H9 (cell line): ENCODE measurements at regions not wholly inside any gene's neighbourhood (a gene's known extent, or its start where the extent isn't known, plus 50 kb on each side); places are given as distances from the start of the nearest gene placed in this dataset.

ENCODE experiments used
- DNase-seq: peaks from one replicate; pipeline ENCODE4 v3.0.0-alpha.2; 2017
- H2AFZ ChIP-seq: one replicate; pipeline ENCODE4 v1.6.1; 2013; ENCODE audit warnings: mild to moderate bottlenecking, low read length, control low read depth, moderate library complexity
- H2AK5ac ChIP-seq: 2 replicates; pipeline ENCODE4 v1.6.1; 2013; ENCODE audit warnings: low read length, control low read depth, mixed read lengths; ENCODE audit not compliant: insufficient read length
- H2BK120ac ChIP-seq: one replicate; pipeline ENCODE4 v1.6.1; 2013; ENCODE audit warnings: low read depth, mild to moderate bottlenecking, low read length, control low read depth, inconsistent platforms; ENCODE audit not compliant: poor library complexity, severe bottlenecking
- H2BK12ac ChIP-seq: 2 replicates; pipeline ENCODE4 v1.6.1; 2013; ENCODE audit warnings: low read length, control low read depth, mixed read lengths, low read depth; ENCODE audit not compliant: insufficient read length
- H2BK15ac ChIP-seq: 2 replicates; pipeline ENCODE4 v1.6.1; 2013; ENCODE audit warnings: low read depth, low read length, control low read depth
- H2BK20ac ChIP-seq: one replicate; pipeline ENCODE4 v1.6.1; 2013; ENCODE audit warnings: low read depth, mild to moderate bottlenecking, low read length, control low read depth, inconsistent platforms; ENCODE audit not compliant: poor library complexity, severe bottlenecking
- H2BK5ac ChIP-seq: 2 replicates; pipeline ENCODE4 v1.6.1; 2013; ENCODE audit warnings: low read length, control low read depth, mixed read lengths; ENCODE audit not compliant: insufficient read length
- H3K14ac ChIP-seq: 2 replicates; pipeline ENCODE4 v1.6.1; 2013; ENCODE audit warnings: low read length, control low read depth; ENCODE audit not compliant: insufficient read depth
- H3K18ac ChIP-seq: 2 replicates; pipeline ENCODE4 v1.6.1; 2013; ENCODE audit warnings: low read depth, mild to moderate bottlenecking, mixed read lengths, low read length, control low read depth; ENCODE audit not compliant: insufficient read length
- H3K23ac ChIP-seq: 2 replicates; pipeline ENCODE4 v1.6.1; 2013; ENCODE audit warnings: low read length, control low read depth, mixed read lengths, low read depth; ENCODE audit not compliant: insufficient read length
- H3K23me2 ChIP-seq: 2 replicates; pipeline ENCODE4 v1.6.1; 2013; ENCODE audit warnings: low read depth, mild to moderate bottlenecking, mixed read lengths, low read length, control low read depth; ENCODE audit not compliant: insufficient read length, poor library complexity, severe bottlenecking
- H3K27ac ChIP-seq: 2 replicates; pipeline ENCODE4 v1.5.1; 2013; ENCODE audit warnings: low read length, control low read depth, mixed read lengths, low read depth; ENCODE audit not compliant: insufficient read length
- H3K27me3 ChIP-seq: 2 replicates; pipeline ENCODE4 v1.6.1; 2013; ENCODE audit warnings: low read length, control low read depth, inconsistent platforms; ENCODE audit not compliant: insufficient read depth
- H3K4ac ChIP-seq: 2 replicates; pipeline ENCODE4 v1.6.1; 2013; ENCODE audit warnings: low read depth, mild to moderate bottlenecking, control low read depth, inconsistent platforms, low read length, moderate library complexity
- H3K4me1 ChIP-seq: 2 replicates; pipeline ENCODE4 v1.6.1; 2013; ENCODE audit warnings: low read length, control low read depth, inconsistent platforms; ENCODE audit not compliant: insufficient read depth
- H3K4me2 ChIP-seq: 2 replicates; pipeline ENCODE4 v1.6.1; 2013; ENCODE audit warnings: low read length, control low read depth, mixed read lengths; ENCODE audit not compliant: insufficient read length, insufficient read depth
- H3K56ac ChIP-seq: 2 replicates; pipeline ENCODE4 v1.6.1; 2013; ENCODE audit warnings: low read depth, mild to moderate bottlenecking, mixed read lengths, low read length, control low read depth; ENCODE audit not compliant: insufficient read length
- H3K79me1 ChIP-seq: 2 replicates; pipeline ENCODE4 v1.6.1; 2013; ENCODE audit warnings: low read depth, mild to moderate bottlenecking, moderate library complexity, low read length, control low read depth, inconsistent platforms; ENCODE audit not compliant: insufficient read depth, poor library complexity, severe bottlenecking
- H3K79me2 ChIP-seq: 2 replicates; pipeline ENCODE4 v1.6.1; 2013; ENCODE audit warnings: low read length, control low read depth, inconsistent platforms; ENCODE audit not compliant: insufficient read depth
- H3K9ac ChIP-seq: 2 replicates; pipeline ENCODE4 v1.6.1; 2013; ENCODE audit warnings: low read length, control low read depth, mixed read lengths; ENCODE audit not compliant: insufficient read length; ENCODE audit errors: extremely low read depth
- H3K9me3 ChIP-seq: one replicate; pipeline ENCODE4 v1.6.1; 2013; ENCODE audit warnings: low read depth, low read length, inconsistent platforms; ENCODE audit not compliant: control insufficient read depth
- H3T11ph ChIP-seq: one replicate; pipeline ENCODE4 v1.6.1; 2013; ENCODE audit warnings: mild to moderate bottlenecking, low read length, control low read depth, inconsistent platforms
- H4K20me1 ChIP-seq: one replicate; pipeline ENCODE4 v1.6.1; 2013; ENCODE audit not compliant: control insufficient read depth, insufficient read length, insufficient read depth
- H4K5ac ChIP-seq: 2 replicates; pipeline ENCODE4 v1.6.1; 2013; ENCODE audit warnings: low read depth, mild to moderate bottlenecking, mixed read lengths, low read length, control low read depth; ENCODE audit not compliant: insufficient read length
- H4K8ac ChIP-seq: replicated peaks from 2 replicates; pipeline ENCODE4 v1.6.1; 2013; ENCODE audit warnings: low read length, control low read depth, mixed read lengths, low read depth; ENCODE audit not compliant: insufficient read length
- H4K91ac ChIP-seq: 2 replicates; pipeline ENCODE4 v1.6.1; 2013; ENCODE audit warnings: low read depth, mild to moderate bottlenecking, moderate library complexity, mixed read lengths, low read length, control low read depth; ENCODE audit not compliant: insufficient read length
- H3K27ac Mint-ChIP-seq, 3 experiments: 2 replicates in 2 of 3; 3 replicates in 1 of 3; pipeline ENCODE4 v1.8.0; 2020 to 2021; ENCODE audit warnings: mixed read lengths in 3 of 3, mild to moderate bottlenecking in 1 of 3, moderate library complexity in 1 of 3
- H3K27me3 Mint-ChIP-seq: 2 replicates; pipeline ENCODE4 v1.8.0; 2021; ENCODE audit warnings: low read depth, mild to moderate bottlenecking, moderate library complexity, mixed read lengths
- H3K36me3 Mint-ChIP-seq, 3 experiments: 2 replicates in 2 of 3; 3 replicates in 1 of 3; pipeline ENCODE4 v1.8.0; 2020 to 2021; ENCODE audit warnings: low read depth in 3 of 3, mixed read lengths in 3 of 3; ENCODE audit not compliant: insufficient read depth in 1 of 3
- H3K4me1 Mint-ChIP-seq, 2 experiments: 2 replicates each; pipeline ENCODE4 v1.8.0; 2020; ENCODE audit warnings: mixed read lengths in 2 of 2
- H3K4me3 Mint-ChIP-seq, 2 experiments: 2 replicates in 1 of 2; 3 replicates in 1 of 2; pipeline ENCODE4 v1.8.0; 2020 to 2021; ENCODE audit warnings: mild to moderate bottlenecking in 2 of 2, mixed read lengths in 2 of 2, moderate library complexity in 1 of 2
- H3K9me3 Mint-ChIP-seq, 2 experiments: 2 replicates in 1 of 2; 3 replicates in 1 of 2; pipeline ENCODE4 v1.8.0; 2020; ENCODE audit warnings: mild to moderate bottlenecking in 2 of 2, mixed read lengths in 2 of 2, moderate library complexity in 1 of 2
- WGBS: extraction: QIAGEN DNeasy Blood & Tissue Kit; methylation state at CpG from one replicate; pipeline ENCODE4 v1.1.7; 2013; ENCODE audit warnings: missing lambda C conversion rate, low lambda C conversion rate, mixed read lengths; ENCODE audit not compliant: insufficient read length; ENCODE audit errors: extremely low coverage; 5-methylcytosine and 5-hydroxymethylcytosine counted together
- TF ChIP-seq, protein P1 (sequence below): fragments of 200-600 bp; sonication (generic); conservative IDR thresholded peaks from 3 replicates; pipeline ENCODE4 v1.8.0; 2021; ENCODE audit warnings: antibody characterized with exemption, mild to moderate bottlenecking

GRCh38 chr13:57044910-57045309 lies 95.8 kb upstream of the PRR20A start:
- Histone ChIP-seq H3K9me3 (no peaks in the 10 kb centered on the region), H3K23ac (no peak overlapping the region), H3K9ac (no peak overlapping the region), H3K27me3 (no peaks in the 10 kb centered on the region), H4K8ac (no peak overlapping the region), H2BK20ac (no peak overlapping the region), H2AFZ (no peak overlapping the region), H3K4me2 (no peak overlapping the region), H4K20me1 (no peaks in the 10 kb centered on the region), H2BK120ac (no peak overlapping the region), H4K5ac (no peak overlapping the region), H3K23me2 (no peaks in the 10 kb centered on the region), H3K14ac (no peak overlapping the region), H3T11ph (no peak overlapping the region), H4K91ac (no peak overlapping the region), H2BK12ac (no peak overlapping the region), H3K4me1 (no peaks in the 10 kb centered on the region), H3K27ac (no peak overlapping the region), H3K18ac (no peak overlapping the region), H2BK15ac (no peak overlapping the region), H2AK5ac (no peak overlapping the region), H3K56ac (no peak overlapping the region), H3K79me2 (no peaks in the 10 kb centered on the region), H3K4ac (no peak overlapping the region), H2BK5ac (no peak overlapping the region), H3K79me1 (no peaks in the 10 kb centered on the region)
- Mint-ChIP-seq H3K27ac (no peak overlapping the region), H3K4me1 (no peaks in the 10 kb centered on the region), H3K9me3 (peaks cover 3 to 6% of the 10 kb centered on the region in 2 experiments; a peak in 4 of 5 replicates), H3K27me3 (no peaks in the 10 kb centered on the region; the same call in 1 of the 2 replicates), H3K36me3 (peaks cover 0 to 4% (median 0%) of the 10 kb centered on the region in 3 experiments; a peak in 1 of 7 replicates), H3K4me3 (no peak overlapping the region)
- no peak for DNase-seq
- TF ChIP-seq, protein P1, sequence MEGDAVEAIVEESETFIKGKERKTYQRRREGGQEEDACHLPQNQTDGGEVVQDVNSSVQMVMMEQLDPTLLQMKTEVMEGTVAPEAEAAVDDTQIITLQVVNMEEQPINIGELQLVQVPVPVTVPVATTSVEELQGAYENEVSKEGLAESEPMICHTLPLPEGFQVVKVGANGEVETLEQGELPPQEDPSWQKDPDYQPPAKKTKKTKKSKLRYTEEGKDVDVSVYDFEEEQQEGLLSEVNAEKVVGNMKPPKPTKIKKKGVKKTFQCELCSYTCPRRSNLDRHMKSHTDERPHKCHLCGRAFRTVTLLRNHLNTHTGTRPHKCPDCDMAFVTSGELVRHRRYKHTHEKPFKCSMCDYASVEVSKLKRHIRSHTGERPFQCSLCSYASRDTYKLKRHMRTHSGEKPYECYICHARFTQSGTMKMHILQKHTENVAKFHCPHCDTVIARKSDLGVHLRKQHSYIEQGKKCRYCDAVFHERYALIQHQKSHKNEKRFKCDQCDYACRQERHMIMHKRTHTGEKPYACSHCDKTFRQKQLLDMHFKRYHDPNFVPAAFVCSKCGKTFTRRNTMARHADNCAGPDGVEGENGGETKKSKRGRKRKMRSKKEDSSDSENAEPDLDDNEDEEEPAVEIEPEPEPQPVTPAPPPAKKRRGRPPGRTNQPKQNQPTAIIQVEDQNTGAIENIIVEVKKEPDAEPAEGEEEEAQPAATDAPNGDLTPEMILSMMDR = no peak
- WGBS = no CpG with 5 or more reads among the region's 1 CpG
